K562 (cell line): ENCODE measurements at regions not wholly inside any gene's neighbourhood (a gene's known extent, or its start where the extent isn't known, plus 50 kb on each side); places are given as distances from the start of the nearest gene placed in this dataset.

ENCODE experiments used
- ARID4B ChIP-seq: sonication (generic); formaldehyde crosslinking; IDR thresholded peaks from 2 replicates; pipeline ENCODE4 v1.8.0; 2022; ENCODE audit warnings: mild to moderate bottlenecking, missing genetic modification reagents
- ATF3 ChIP-seq, 2 experiments: fragments of 450-650 bp in 1 of 2; sonication (generic) in 1 of 2; formaldehyde crosslinking in 1 of 2; IDR thresholded peaks in 1 of 2; conservative IDR thresholded peaks in 1 of 2; 2 replicates each; pipeline versions ENCODE4 v1.6.1 to v1.8.1; 2016 to 2023; ENCODE audit warnings: mild to moderate bottlenecking in 2 of 2, moderate library complexity in 2 of 2, inconsistent platforms in 1 of 2, missing genetic modification reagents in 1 of 2
- MYNN ChIP-seq, 2 experiments: sonication (generic); formaldehyde crosslinking in 1 of 2; IDR thresholded peaks; 2 replicates each; pipeline versions ENCODE4 v1.5.0 to v1.6.1; 2016 to 2020; ENCODE audit warnings: antibody characterized with exemption in 1 of 2, missing genetic modification reagents in 1 of 2
- NCOA1 ChIP-seq: fragments of 450-650 bp; IDR thresholded peaks from 2 replicates; pipeline ENCODE4 v1.6.1; 2016; ENCODE audit warnings: low read depth
- RBFOX2 ChIP-seq: fragments of 200-400 bp; formaldehyde crosslinking; IDR thresholded peaks from 2 replicates; pipeline ENCODE4 v1.6.1; 2017; ENCODE audit warnings: low read depth, mild to moderate bottlenecking, low read length, moderate library complexity
- RBM17 ChIP-seq: fragments of 200-400 bp; formaldehyde crosslinking; IDR thresholded peaks from 2 replicates; pipeline ENCODE4 v1.6.1; 2017; ENCODE audit warnings: low read depth, mild to moderate bottlenecking, low read length, borderline replicate concordance
- RBM34 ChIP-seq: fragments of 200-400 bp; formaldehyde crosslinking; IDR thresholded peaks from 2 replicates; pipeline ENCODE4 v1.6.1; 2018; ENCODE audit warnings: low read length, borderline replicate concordance; ENCODE audit not compliant: insufficient read depth
- SP1 ChIP-seq: sonication (generic); formaldehyde crosslinking; IDR thresholded peaks from 2 replicates; pipeline ENCODE4 v1.8.1; 2022; ENCODE audit warnings: mild to moderate bottlenecking, missing genetic modification reagents
- TAF15 ChIP-seq: fragments of 200-400 bp; formaldehyde crosslinking; IDR thresholded peaks from 2 replicates; pipeline ENCODE4 v1.6.1; 2017; ENCODE audit warnings: mild to moderate bottlenecking, low read depth, low read length, moderate library complexity
- ZBTB17 ChIP-seq: fragments of 450-650 bp; formaldehyde crosslinking; IDR thresholded peaks from 2 replicates; pipeline ENCODE4 v1.4.0; 2020; ENCODE audit warnings: mild to moderate bottlenecking
- ZNF174 ChIP-seq: fragments of 250-450 bp; sonication (Bioruptor Pico); IDR thresholded peaks from 2 replicates; pipeline ENCODE4 v1.4.0; 2020; ENCODE audit warnings: mild to moderate bottlenecking
- ZNF277 ChIP-seq: fragments of 250-450 bp; sonication (Bioruptor Pico); IDR thresholded peaks from 2 replicates; pipeline ENCODE4 v1.8.0; 2022; ENCODE audit warnings: inconsistent platforms, mild to moderate bottlenecking, moderate library complexity, borderline replicate concordance
- ZNF584 ChIP-seq: fragments of 200-800 bp; sonication (Bioruptor generic); IDR thresholded peaks from 2 replicates; pipeline ENCODE4 v1.6.1; 2016; ENCODE audit warnings: low read depth, mild to moderate bottlenecking, missing genetic modification characterization, missing compliant biosample characterization

GRCh38 chr9:129412814-129413536 lies 207.9 kb downstream of the C9orf50 start (continued):
- TF ChIP-seq ARID4B (CRISPR knock-in tag) (no peak), ZNF584 (CRISPR knock-in tag) (no peak; the same call in 1 of the 2 replicates), SP1 (CRISPR knock-in tag) (no peak), ZNF174 (0 out of 2 replicates have a peak, but pooled peaks have one; percentile 57), RBM17 (no peak), ATF3 (IDR thresholded peaks at IDR 0.05) (peak; percentile 39; the same call in 1 of the 2 replicates), ATF3 (CRISPR knock-in tag; conservative IDR thresholded peaks at IDR 0.05) (no peak), RBM34 (no peak), NCOA1 (0 out of 2 replicates have a peak, but pooled peaks have one; percentile 9), TAF15 (no peak), RBFOX2 (peak; percentile 57), MYNN (IDR thresholded peaks at IDR 0.05) (no peak), MYNN (CRISPR knock-in tag; IDR thresholded peaks at IDR 0.05) (no peak), ZBTB17 (CRISPR knock-in tag) (0 out of 2 replicates have a peak, but pooled peaks have one; percentile 52), ZNF277 (CRISPR knock-in tag) (no peak)
